ENCODE measurements at regions not wholly inside any gene's neighbourhood (a gene's known extent, or its start where the extent isn't known, plus 50 kb on each side); places are given as distances from the start of the nearest gene placed in this dataset.

- 78% methylated on average over 2 of the region's 2 CpGs for WGBS (ENCODE audit: low lambda C conversion rate, missing lambda C conversion rate)
- Histone ChIP-seq H2AFZ (no peak overlapping the region), H3K4me2 (no peak overlapping the region), H3K79me2 (no peaks in the 10 kb centered on the region), H3K9me2 (replicated peaks; ENCODE audit: insufficient read depth) (no peaks in the 10 kb centered on the region), H3K9me3 (ENCODE audit: low read depth) (no peaks in the 10 kb centered on the region), H3K4me1 (ENCODE audit: insufficient read depth) (peaks cover 9% of the 10 kb centered on the region), H3K36me3 (replicated peaks; ENCODE audit: insufficient read depth, low read depth) (no peaks in the 10 kb centered on the region), H3K27ac (no peak overlapping the region), H4K20me1 (ENCODE audit: insufficient read depth, poor library complexity, severe bottlenecking) (no peaks in the 10 kb centered on the region), H3K27me3 (no peaks in the 10 kb centered on the region), H3K4me3 (no peak overlapping the region)
- DNase-seq (ENCODE audit: low spot score) = no peak
- TF ChIP-seq EZH2 (IDR thresholded peaks at IDR 0.05; ENCODE audit: borderline replicate concordance) = no peak
- no peak for TF ChIP-seq CTCF (IDR thresholded peaks at IDR 0.05; ENCODE audit: poor library complexity)
- TF ChIP-seq EZH2phosphoT487 (IDR thresholded peaks at IDR 0.05; ENCODE audit: low read depth, severe bottlenecking, unreplicated experiment) = no peak
Measured at GRCh38 chr2:38154395-38154794, 78.4 kb upstream of the CYP1B1 start.

- Histone ChIP-seq H3K36me3 (replicated peaks; ENCODE audit: insufficient read depth, low read depth) (no peaks in the 10 kb centered on the region), H3K79me2 (no peaks in the 10 kb centered on the region), H3K9me3 (ENCODE audit: low read depth) (no peaks in the 10 kb centered on the region), H3K4me1 (ENCODE audit: insufficient read depth) (peaks cover 3% of the 10 kb centered on the region), H3K27me3 (no peaks in the 10 kb centered on the region), H4K20me1 (ENCODE audit: insufficient read depth, poor library complexity, severe bottlenecking) (no peaks in the 10 kb centered on the region), H3K4me2 (no peak overlapping the region), H2AFZ (no peak overlapping the region), H3K27ac (no peak overlapping the region), H3K9me2 (replicated peaks; ENCODE audit: insufficient read depth) (no peaks in the 10 kb centered on the region), H3K4me3 (no peak overlapping the region)
- no peak for TF ChIP-seq EZH2 (IDR thresholded peaks at IDR 0.05; ENCODE audit: borderline replicate concordance)
- no peak for TF ChIP-seq CTCF (IDR thresholded peaks at IDR 0.05; ENCODE audit: poor library complexity)
- no peak for TF ChIP-seq EZH2phosphoT487 (IDR thresholded peaks at IDR 0.05; ENCODE audit: low read depth, severe bottlenecking, unreplicated experiment)
- DNase-seq (ENCODE audit: low spot score) = no peak
- 92% methylated on average over 6 of the region's 6 CpGs for WGBS (ENCODE audit: low lambda C conversion rate, missing lambda C conversion rate)
Measured at GRCh38 chr2:38153476-38154135, 77.7 kb upstream of the CYP1B1 start.

GRCh38 chr2:38152913-38153312 is 77.0 kb upstream of the CYP1B1 start:
- WGBS (ENCODE audit: low lambda C conversion rate, missing lambda C conversion rate) = 67% methylated on average over 1 of the region's 1 CpG
- no peak for DNase-seq (ENCODE audit: low spot score)

More at GRCh38 chr2:38152913-38153312, 77.0 kb upstream of the CYP1B1 start:
- Histone ChIP-seq H3K9me2 (replicated peaks; ENCODE audit: insufficient read depth) (no peaks in the 10 kb centered on the region), H3K27me3 (no peaks in the 10 kb centered on the region), H3K4me1 (ENCODE audit: insufficient read depth) (no peaks in the 10 kb centered on the region), H4K20me1 (ENCODE audit: insufficient read depth, poor library complexity, severe bottlenecking) (no peaks in the 10 kb centered on the region), H2AFZ (no peak overlapping the region), H3K36me3 (replicated peaks; ENCODE audit: insufficient read depth, low read depth) (no peaks in the 10 kb centered on the region), H3K27ac (no peak overlapping the region), H3K9me3 (ENCODE audit: low read depth) (no peaks in the 10 kb centered on the region), H3K4me3 (no peak overlapping the region), H3K79me2 (no peaks in the 10 kb centered on the region), H3K4me2 (no peak overlapping the region)
- no peak for TF ChIP-seq CTCF (IDR thresholded peaks at IDR 0.05; ENCODE audit: poor library complexity)
- no peak for TF ChIP-seq EZH2phosphoT487 (IDR thresholded peaks at IDR 0.05; ENCODE audit: low read depth, severe bottlenecking, unreplicated experiment)
- TF ChIP-seq EZH2 (IDR thresholded peaks at IDR 0.05; ENCODE audit: borderline replicate concordance) = no peak
